Esophagus muscularis mucosa (tissue), 4 donors: ENCODE measurements at regions not wholly inside any gene's neighbourhood (a gene's known extent, or its start where the extent isn't known, plus 50 kb on each side); places are given as distances from the start of the nearest gene placed in this dataset.

Source experiments
- EP300 ChIP-seq: sonication (generic); formaldehyde crosslinking; IDR thresholded peaks from one replicate; pipeline ENCODE4 v1.6.1; 2017; ENCODE audit warnings: antibody characterized with exemption
- POLR2A ChIP-seq: fragments of 450-650 bp; IDR thresholded peaks from one replicate; pipeline ENCODE4 v1.6.1; 2017; ENCODE audit warnings: antibody characterized with exemption, moderate library complexity, mild to moderate bottlenecking, low read depth
- POLR2AphosphoS5 ChIP-seq, 2 donors: sonication (generic); formaldehyde crosslinking; IDR thresholded peaks; one replicate each; pipeline ENCODE4 v1.6.1; 2017; ENCODE audit warnings: antibody characterized with exemption in 2 of 2
- TF ChIP-seq, protein P1 (sequence below), 3 experiments: fragments of 200-600 bp in 2 of 3; fragments of 450-650 bp in 1 of 3; sonication (generic) in 2 of 3; IDR thresholded peaks; one replicate each; pipeline ENCODE4 v1.5.1; 2017 to 2019; ENCODE audit warnings: antibody characterized with exemption in 3 of 3, mild to moderate bottlenecking in 2 of 3, moderate library complexity in 1 of 3

DNA sequence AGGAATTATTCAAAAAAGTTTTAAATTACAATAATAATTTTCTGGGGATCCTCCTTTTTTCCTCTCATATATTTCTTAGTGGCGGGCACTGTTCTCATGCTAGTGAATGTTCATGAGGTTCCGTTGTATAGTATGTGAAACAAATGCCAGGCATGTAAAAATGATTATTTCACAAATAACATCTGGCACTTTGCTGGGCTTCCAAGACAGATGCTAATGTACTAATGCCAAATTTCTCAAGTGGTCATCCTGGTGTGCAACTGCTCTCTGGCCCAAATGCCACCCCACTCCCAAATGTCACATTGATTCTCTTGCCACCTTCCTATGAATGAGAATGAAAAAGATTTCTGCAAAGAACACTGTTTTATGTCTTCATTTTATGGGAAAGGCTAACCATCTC lies 564.0 kb upstream of the GCFC2 start:
- no peak for TF ChIP-seq POLR2A
- TF ChIP-seq POLR2AphosphoS5 (IDR thresholded peaks at IDR 0.05) = no peak
- TF ChIP-seq, protein P1, sequence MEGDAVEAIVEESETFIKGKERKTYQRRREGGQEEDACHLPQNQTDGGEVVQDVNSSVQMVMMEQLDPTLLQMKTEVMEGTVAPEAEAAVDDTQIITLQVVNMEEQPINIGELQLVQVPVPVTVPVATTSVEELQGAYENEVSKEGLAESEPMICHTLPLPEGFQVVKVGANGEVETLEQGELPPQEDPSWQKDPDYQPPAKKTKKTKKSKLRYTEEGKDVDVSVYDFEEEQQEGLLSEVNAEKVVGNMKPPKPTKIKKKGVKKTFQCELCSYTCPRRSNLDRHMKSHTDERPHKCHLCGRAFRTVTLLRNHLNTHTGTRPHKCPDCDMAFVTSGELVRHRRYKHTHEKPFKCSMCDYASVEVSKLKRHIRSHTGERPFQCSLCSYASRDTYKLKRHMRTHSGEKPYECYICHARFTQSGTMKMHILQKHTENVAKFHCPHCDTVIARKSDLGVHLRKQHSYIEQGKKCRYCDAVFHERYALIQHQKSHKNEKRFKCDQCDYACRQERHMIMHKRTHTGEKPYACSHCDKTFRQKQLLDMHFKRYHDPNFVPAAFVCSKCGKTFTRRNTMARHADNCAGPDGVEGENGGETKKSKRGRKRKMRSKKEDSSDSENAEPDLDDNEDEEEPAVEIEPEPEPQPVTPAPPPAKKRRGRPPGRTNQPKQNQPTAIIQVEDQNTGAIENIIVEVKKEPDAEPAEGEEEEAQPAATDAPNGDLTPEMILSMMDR (IDR thresholded peaks at IDR 0.05) = no peak
- no peak for TF ChIP-seq EP300
